ENCODE measurements at regions not wholly inside any gene's neighbourhood (a gene's known extent, or its start where the extent isn't known, plus 50 kb on each side); places are given as distances from the start of the nearest gene placed in this dataset.

DNA sequence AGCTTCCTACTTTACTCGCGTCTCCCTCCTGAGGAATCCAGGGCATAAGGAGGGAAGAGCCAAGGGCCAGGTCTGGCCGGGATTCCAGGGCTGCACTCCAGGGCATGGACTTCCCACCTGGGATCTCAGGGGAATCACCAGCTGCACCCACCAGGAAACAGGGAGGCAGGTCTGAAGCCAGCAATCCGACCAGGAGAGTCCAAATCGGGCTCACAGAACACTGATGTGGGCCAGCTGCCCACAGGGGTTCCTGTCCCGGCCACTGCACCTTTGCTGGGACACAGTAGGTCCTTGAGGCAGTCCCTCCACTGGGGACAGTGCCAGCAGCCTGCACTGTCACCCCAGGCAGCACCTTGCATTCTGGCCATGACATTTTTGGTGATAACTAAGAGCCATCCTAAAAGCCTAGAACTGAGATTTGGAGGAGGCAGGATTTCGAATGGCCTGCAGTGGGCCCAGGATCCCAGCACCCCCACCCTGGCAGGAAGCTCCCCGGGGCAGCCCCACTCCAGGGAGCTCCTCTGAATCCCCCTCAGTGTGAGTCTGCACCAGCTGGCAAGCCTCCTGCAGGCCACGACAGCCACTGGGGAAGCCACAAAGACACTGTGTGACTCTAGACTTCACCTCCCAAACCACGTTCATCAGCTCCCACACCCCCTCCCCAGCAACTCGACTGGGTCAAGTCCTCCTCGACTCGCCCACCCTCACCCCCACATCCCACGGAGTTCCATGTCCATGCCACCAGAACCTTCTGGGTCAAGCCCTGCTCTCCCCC is 71.5 kb upstream of the PPP2R2D start:
- no peak overlapping the region for H3K23ac ChIP-seq (ENCODE audit: insufficient read length, low read depth, low read length)
- no peak overlapping the region for H2BK120ac ChIP-seq (ENCODE audit: low read depth, low read length, poor library complexity, severe bottlenecking)
- H4K91ac ChIP-seq (ENCODE audit: insufficient read length, low read depth, low read length): no peak overlapping the region
- H3K27me3 ChIP-seq (ENCODE audit: insufficient read depth, low read length): no peaks in the 10 kb centered on the region
- no peaks in the 10 kb centered on the region for H3K79me2 ChIP-seq (ENCODE audit: insufficient read depth, low read length)
- H3K9me3 ChIP-seq (ENCODE audit: control insufficient read depth, low read depth, low read length): no peaks in the 10 kb centered on the region
- no peak overlapping the region; a peak in 1 of 7 replicates for H3K27ac Mint-ChIP-seq
- H3K4me1 Mint-ChIP-seq: peaks cover 14 to 21% of the 10 kb centered on the region in 2 experiments
- no peak overlapping the region for H3K18ac ChIP-seq (ENCODE audit: insufficient read length, low read depth, low read length)
- no peaks in the 10 kb centered on the region for H4K20me1 ChIP-seq (ENCODE audit: control insufficient read depth, insufficient read depth, insufficient read length)
- no peak overlapping the region for H2BK5ac ChIP-seq (ENCODE audit: insufficient read length, low read length)
- no peak overlapping the region for H3K4ac ChIP-seq (ENCODE audit: low read depth, low read length)
- H4K8ac ChIP-seq (replicated peaks; ENCODE audit: insufficient read length, low read depth, low read length): no peak overlapping the region
- H3K27me3 Mint-ChIP-seq (ENCODE audit: low read depth): no peaks in the 10 kb centered on the region; the same call in 1 of the 2 replicates
- H3T11ph ChIP-seq (ENCODE audit: low read length): no peak overlapping the region
- TF ChIP-seq, protein P1, sequence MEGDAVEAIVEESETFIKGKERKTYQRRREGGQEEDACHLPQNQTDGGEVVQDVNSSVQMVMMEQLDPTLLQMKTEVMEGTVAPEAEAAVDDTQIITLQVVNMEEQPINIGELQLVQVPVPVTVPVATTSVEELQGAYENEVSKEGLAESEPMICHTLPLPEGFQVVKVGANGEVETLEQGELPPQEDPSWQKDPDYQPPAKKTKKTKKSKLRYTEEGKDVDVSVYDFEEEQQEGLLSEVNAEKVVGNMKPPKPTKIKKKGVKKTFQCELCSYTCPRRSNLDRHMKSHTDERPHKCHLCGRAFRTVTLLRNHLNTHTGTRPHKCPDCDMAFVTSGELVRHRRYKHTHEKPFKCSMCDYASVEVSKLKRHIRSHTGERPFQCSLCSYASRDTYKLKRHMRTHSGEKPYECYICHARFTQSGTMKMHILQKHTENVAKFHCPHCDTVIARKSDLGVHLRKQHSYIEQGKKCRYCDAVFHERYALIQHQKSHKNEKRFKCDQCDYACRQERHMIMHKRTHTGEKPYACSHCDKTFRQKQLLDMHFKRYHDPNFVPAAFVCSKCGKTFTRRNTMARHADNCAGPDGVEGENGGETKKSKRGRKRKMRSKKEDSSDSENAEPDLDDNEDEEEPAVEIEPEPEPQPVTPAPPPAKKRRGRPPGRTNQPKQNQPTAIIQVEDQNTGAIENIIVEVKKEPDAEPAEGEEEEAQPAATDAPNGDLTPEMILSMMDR (conservative IDR thresholded peaks at IDR 0.05): no peak
- H2AK5ac ChIP-seq (ENCODE audit: insufficient read length, low read length): no peak overlapping the region
- no peak overlapping the region; the same call in 1 of the 2 replicates for H3K14ac ChIP-seq (ENCODE audit: insufficient read depth, low read length)
- H2BK20ac ChIP-seq (ENCODE audit: low read depth, low read length, poor library complexity, severe bottlenecking): no peak overlapping the region
- WGBS (ENCODE audit: extremely low coverage, insufficient read length, low lambda C conversion rate): no CpG with 5 or more reads among the region's 14 CpGs
- no peaks in the 10 kb centered on the region for H3K4me1 ChIP-seq (ENCODE audit: insufficient read depth, low read length)
- no peak overlapping the region for H4K5ac ChIP-seq (ENCODE audit: insufficient read length, low read depth, low read length)
- H2BK15ac ChIP-seq (ENCODE audit: low read depth, low read length): no peak overlapping the region
- H3K79me1 ChIP-seq (ENCODE audit: insufficient read depth, low read depth, low read length, poor library complexity, severe bottlenecking): no peaks in the 10 kb centered on the region
- H3K56ac ChIP-seq (ENCODE audit: insufficient read length, low read depth, low read length): no peak overlapping the region
- H3K36me3 Mint-ChIP-seq (ENCODE audit: insufficient read depth in 1 of 3, low read depth in 3 of 3): no peaks in the 10 kb centered on the region
- peaks cover 0 to 3% of the 10 kb centered on the region in 2 experiments; a peak in 3 of 5 replicates for H3K9me3 Mint-ChIP-seq
- no peak overlapping the region for H3K9ac ChIP-seq (ENCODE audit: extremely low read depth, insufficient read length, low read length)
- no peak overlapping the region for H2AFZ ChIP-seq (ENCODE audit: low read length)
- no peaks in the 10 kb centered on the region for H3K23me2 ChIP-seq (ENCODE audit: insufficient read length, low read depth, low read length, poor library complexity, severe bottlenecking)
- no peak overlapping the region for H3K4me3 Mint-ChIP-seq
- H2BK12ac ChIP-seq (ENCODE audit: insufficient read length, low read depth, low read length): no peak overlapping the region
- no peak overlapping the region for H3K4me2 ChIP-seq (ENCODE audit: insufficient read depth, insufficient read length, low read length)
- no peak for DNase-seq
- H3K27ac ChIP-seq (ENCODE audit: insufficient read length, low read depth, low read length): no peak overlapping the region
